A673 (cell line): ENCODE measurements at regions not wholly inside any gene's neighbourhood (a gene's known extent, or its start where the extent isn't known, plus 50 kb on each side); places are given as distances from the start of the nearest gene placed in this dataset.

Experiments used
- EZH2 ChIP-seq: fragments of 200-600 bp; sonication (generic); IDR thresholded peaks from 2 replicates; pipeline ENCODE4 v1.6.1; 2017; ENCODE audit warnings: borderline replicate concordance, low read depth, mild to moderate bottlenecking, mixed read lengths, antibody characterized with exemption, low read length; ENCODE audit not compliant: poor library complexity, severe bottlenecking
- TF ChIP-seq, protein P1 (sequence below): fragments of 300-800, 200-600 bp; sonication (generic); conservative IDR thresholded peaks from 2 replicates; pipeline ENCODE4 v1.5.1; 2017; ENCODE audit warnings: low read depth, mild to moderate bottlenecking, antibody characterized with exemption, low read length, moderate library complexity, mixed read lengths

DNA sequence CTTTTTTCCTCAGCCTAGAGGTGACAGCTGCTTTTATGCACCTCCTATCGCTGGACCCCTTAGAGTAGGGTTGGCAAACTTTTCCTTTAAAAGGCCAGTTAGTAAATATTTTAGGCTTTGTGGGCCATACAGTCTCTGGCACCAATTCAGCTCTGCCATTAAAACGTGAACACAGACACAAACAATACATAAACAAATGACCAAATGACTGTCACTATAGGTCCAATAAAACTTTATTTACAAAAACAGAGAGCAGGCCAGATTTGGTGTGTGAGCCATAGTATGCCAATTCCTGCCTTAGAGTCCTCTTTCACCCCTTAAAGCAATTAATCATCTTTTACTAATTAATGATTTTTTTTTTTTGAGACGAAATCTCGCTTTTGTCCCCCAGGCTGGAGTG lies 61.1 kb upstream of the RPS13 start:
- TF ChIP-seq, protein P1, sequence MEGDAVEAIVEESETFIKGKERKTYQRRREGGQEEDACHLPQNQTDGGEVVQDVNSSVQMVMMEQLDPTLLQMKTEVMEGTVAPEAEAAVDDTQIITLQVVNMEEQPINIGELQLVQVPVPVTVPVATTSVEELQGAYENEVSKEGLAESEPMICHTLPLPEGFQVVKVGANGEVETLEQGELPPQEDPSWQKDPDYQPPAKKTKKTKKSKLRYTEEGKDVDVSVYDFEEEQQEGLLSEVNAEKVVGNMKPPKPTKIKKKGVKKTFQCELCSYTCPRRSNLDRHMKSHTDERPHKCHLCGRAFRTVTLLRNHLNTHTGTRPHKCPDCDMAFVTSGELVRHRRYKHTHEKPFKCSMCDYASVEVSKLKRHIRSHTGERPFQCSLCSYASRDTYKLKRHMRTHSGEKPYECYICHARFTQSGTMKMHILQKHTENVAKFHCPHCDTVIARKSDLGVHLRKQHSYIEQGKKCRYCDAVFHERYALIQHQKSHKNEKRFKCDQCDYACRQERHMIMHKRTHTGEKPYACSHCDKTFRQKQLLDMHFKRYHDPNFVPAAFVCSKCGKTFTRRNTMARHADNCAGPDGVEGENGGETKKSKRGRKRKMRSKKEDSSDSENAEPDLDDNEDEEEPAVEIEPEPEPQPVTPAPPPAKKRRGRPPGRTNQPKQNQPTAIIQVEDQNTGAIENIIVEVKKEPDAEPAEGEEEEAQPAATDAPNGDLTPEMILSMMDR: no peak
- no peak for TF ChIP-seq EZH2
